ENCODE measurements at regions not wholly inside any gene's neighbourhood (a gene's known extent, or its start where the extent isn't known, plus 50 kb on each side); places are given as distances from the start of the nearest gene placed in this dataset.

GRCh38 chr4:157667836-157668235 is 447.3 kb downstream of the GRIA2 start:
- TF ChIP-seq, protein P1, sequence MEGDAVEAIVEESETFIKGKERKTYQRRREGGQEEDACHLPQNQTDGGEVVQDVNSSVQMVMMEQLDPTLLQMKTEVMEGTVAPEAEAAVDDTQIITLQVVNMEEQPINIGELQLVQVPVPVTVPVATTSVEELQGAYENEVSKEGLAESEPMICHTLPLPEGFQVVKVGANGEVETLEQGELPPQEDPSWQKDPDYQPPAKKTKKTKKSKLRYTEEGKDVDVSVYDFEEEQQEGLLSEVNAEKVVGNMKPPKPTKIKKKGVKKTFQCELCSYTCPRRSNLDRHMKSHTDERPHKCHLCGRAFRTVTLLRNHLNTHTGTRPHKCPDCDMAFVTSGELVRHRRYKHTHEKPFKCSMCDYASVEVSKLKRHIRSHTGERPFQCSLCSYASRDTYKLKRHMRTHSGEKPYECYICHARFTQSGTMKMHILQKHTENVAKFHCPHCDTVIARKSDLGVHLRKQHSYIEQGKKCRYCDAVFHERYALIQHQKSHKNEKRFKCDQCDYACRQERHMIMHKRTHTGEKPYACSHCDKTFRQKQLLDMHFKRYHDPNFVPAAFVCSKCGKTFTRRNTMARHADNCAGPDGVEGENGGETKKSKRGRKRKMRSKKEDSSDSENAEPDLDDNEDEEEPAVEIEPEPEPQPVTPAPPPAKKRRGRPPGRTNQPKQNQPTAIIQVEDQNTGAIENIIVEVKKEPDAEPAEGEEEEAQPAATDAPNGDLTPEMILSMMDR (IDR thresholded peaks at IDR 0.05; ENCODE audit: insufficient read depth, low read length, poor library complexity, severe bottlenecking) = no peak
- TF ChIP-seq EZH2phosphoT487 (conservative IDR thresholded peaks at IDR 0.05; ENCODE audit: low read length) = no peak

Measured in SU-DHL-6 (cell line).